AG04449 (cell line): ENCODE measurements at regions not wholly inside any gene's neighbourhood (a gene's known extent, or its start where the extent isn't known, plus 50 kb on each side); places are given as distances from the start of the nearest gene placed in this dataset.
"Not testable (repeated sequence)": the region's sequence is repeated elsewhere in the genome, so short reads cannot be mapped to it uniquely, and the experiment has no call there.

ENCODE experiments used
- CTCF ChIA-PET: fragments of 350-600 bp; formaldehyde crosslinking; extraction: SDS; loops from one replicate; lab custom pipeline; 2021; ENCODE audit warnings: antibody characterized with exemption; lab: Yijun Ruan, JAX
- POLR2A ChIA-PET: fragments of 400-600, 350-600 bp; formaldehyde crosslinking; extraction: SDS; loops from one replicate; lab custom pipeline; 2020; ENCODE audit warnings: antibody characterized with exemption, inconsistent platforms; lab: Yijun Ruan, JAX
- DNase-seq: peaks from one replicate; pipeline ENCODE4 v3.0.0-alpha.2; 2010; ENCODE audit warnings: low read depth, low spot score
- H3K4me3 ChIP-seq: 2 replicates; pipeline ENCODE4 v1.5.1; 2011; ENCODE audit warnings: low read depth, mild to moderate bottlenecking, control low read depth, low read length
- CTCF ChIP-seq: IDR thresholded peaks from one replicate; pipeline ENCODE4 v1.5.1; 2011; ENCODE audit warnings: mild to moderate bottlenecking, moderate library complexity, low read length, control low read depth, inconsistent platforms; ENCODE audit not compliant: insufficient read depth; ENCODE audit errors: missing control alignments

- DNase-seq: no peak
- H3K4me3 ChIP-seq: no peak overlapping the region
- POLR2A ChIA-PET: no interaction called here
- CTCF ChIA-PET: no interaction called here
- TF ChIP-seq CTCF: no peak
Observed at GRCh38 chr4:99753931-99754330, 62.7 kb upstream of the DAPP1 start.

DNA sequence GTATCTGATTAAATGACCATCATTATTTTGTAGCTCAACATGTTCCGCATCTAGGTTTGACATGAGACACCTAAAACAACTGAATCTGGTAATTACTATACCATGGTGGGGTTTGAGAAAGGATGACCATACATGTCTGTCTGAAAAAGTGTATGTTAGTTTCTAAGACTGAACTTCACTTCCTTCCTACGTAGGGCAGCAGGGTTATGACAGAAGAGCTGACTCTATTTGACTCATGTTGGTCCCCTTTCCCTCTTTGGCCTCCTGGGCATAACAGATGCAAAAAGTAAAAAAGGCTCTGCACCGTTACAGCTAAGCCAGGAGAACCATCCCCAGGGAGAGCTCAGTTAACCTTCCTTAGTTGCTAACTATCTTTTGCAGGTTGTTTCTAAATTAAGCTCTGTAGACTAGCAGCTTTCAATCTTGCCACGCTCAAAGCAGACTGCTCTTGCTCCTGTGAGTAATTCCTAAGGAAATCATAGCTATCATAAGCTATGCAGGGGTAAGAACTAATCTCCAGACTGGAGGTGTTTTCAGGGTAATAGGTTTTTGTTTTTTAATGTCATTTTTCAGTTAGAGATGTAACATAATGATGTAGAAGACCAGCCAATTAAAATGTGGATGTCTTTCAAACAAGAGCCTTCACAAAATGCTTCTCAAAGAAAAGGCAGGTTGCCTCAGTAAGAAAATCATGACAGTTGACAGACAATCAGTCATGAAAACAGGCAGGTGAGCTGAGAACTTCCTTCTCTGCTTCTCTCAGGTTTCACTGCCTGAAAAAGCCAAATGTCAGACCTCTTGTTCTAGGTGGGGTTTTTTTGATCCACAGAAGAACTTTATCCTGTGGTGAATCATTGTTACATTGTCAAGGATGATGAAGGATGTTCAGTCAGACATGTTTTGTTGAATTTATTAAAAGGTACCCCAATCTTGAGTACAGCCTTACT is 66.9 kb upstream of the DAPP1 start:
- H3K4me3 ChIP-seq: no peak overlapping the region
- CTCF ChIA-PET: no interaction called here
- DNase-seq: no peak
- POLR2A ChIA-PET: no interaction called here
- no peak for TF ChIP-seq CTCF

DNA sequence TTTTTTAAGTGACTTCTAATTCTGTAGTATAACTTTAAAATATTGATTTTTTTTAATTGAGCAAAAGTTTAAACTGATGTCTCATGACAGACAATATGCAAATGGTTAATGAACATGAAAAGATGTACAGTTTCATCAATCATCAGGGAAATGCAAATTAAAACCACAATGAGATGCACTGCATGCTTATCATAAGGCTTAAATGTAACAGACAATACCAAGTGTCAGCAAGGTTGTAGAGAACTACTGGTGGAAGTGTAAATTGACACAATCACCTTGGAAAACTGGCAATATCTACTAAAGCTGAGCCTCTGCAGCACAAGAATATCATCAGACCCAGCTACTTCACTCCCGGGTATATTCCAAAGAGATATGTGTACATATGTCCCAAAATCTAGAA is 70.2 kb upstream of the DAPP1 start:
- no peak for DNase-seq
- H3K4me3 ChIP-seq: no peak overlapping the region
- ChIA-PET CTCF (no interaction called here), POLR2A (no interaction called here)
- no peak for TF ChIP-seq CTCF

DNA sequence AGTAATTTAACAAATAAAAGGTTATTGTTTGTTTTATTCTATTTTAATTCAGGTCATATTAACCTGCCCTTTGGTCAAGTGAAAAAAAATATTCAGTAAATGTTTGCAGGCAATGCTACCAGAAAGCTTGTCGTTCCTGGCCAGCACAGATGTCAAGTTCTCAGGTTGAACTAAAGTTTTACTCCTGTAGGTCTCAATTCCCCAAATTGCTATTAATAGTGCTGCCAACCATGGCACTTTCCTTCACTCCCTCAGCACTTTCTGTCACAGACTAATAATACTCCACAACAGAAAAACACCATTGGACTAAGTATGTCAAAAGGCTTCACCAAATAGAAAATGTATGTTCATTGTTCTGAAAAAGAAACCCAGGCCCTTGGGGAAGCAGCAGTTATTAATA is 79.2 kb upstream of the C4orf54 start:
- POLR2A ChIA-PET: no interaction called here
- no peak for DNase-seq
- CTCF ChIA-PET: no interaction called here
- no peak overlapping the region for H3K4me3 ChIP-seq
- no peak for TF ChIP-seq CTCF

- H3K4me3 ChIP-seq: no peak overlapping the region
- no peak for DNase-seq
- TF ChIP-seq CTCF: no peak
- POLR2A ChIA-PET: no interaction called here
- CTCF ChIA-PET: no interaction called here
Observed at GRCh38 chr4:99735822-99736221, 78.2 kb upstream of the C4orf54 start.

DNA sequence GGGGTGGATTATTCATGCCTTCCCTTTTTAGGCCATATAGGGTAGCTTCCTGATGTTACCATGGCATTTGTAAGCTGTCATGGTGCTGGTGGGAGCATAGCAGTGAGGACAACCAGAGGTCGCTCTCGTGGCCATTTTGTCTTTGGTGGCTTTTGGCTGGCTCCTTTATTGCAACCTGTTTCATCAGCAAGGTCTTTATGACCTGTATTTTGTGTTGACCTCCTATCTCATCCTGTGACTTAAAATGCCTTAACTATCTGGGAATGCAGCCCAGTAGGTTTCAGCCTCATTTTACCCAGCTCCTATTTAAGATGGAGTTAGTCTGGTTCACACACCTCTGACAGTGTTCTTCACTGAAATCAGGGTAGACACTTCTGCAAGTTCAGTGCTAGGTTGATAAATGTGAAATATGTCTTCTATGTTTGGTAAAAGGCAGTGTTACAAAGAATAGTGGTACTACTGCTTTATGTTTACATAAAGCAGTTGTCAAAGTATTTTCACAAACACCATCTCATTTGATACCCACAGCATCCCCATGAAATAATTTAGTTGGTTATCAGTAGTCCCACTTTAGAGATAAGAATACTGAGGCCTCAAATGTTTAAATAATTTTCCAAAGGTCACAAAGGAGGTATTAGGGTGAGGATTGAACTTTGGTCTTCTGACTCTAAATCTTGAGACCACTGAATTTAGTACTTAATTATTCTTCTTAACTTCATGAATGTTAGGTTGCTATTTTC is 77.1 kb upstream of the C4orf54 start:
- TF ChIP-seq CTCF: no peak
- ChIA-PET CTCF (no interaction called here), POLR2A (no interaction called here)
- DNase-seq: no peak
- no peak overlapping the region for H3K4me3 ChIP-seq

- H3K4me3 ChIP-seq, POLR2A ChIA-PET, DNase-seq, CTCF ChIA-PET: not testable (repeated sequence)
Observed at GRCh38 chr4:99733455-99733854, 75.8 kb upstream of the C4orf54 start.
